Right atrium auricular region (tissue), 2 donors: ENCODE measurements at regions not wholly inside any gene's neighbourhood (a gene's known extent, or its start where the extent isn't known, plus 50 kb on each side); places are given as distances from the start of the nearest gene placed in this dataset.
A peak's percentile ranks its signal among the peaks of the same experiment; 100 is the strongest.

ENCODE experiments used
- DNase-seq: peaks from one replicate; pipeline ENCODE4 v3.0.0-alpha.2; 2019; ENCODE audit warnings: low spot score
- H3K27ac ChIP-seq, 2 donors: fragments of 200-600 bp; sonication (generic); 1 replicate in 1 of 2; 2 replicates in 1 of 2; pipeline ENCODE4 v1.5.1; 2016 to 2019
- H3K27me3 ChIP-seq, 2 donors: fragments of 200-600 bp; sonication (generic); one replicate each; pipeline versions ENCODE4 v1.5.1 to v1.6.0; 2017 to 2019
- H3K36me3 ChIP-seq: fragments of 200-600 bp; sonication (generic); one replicate; pipeline ENCODE4 v1.5.1; 2016
- H3K4me1 ChIP-seq, 2 donors: fragments of 200-600 bp; sonication (generic); one replicate each; pipeline versions ENCODE4 v1.5.1 to v1.6.0; 2017 to 2019
- H3K4me3 ChIP-seq, 2 donors: fragments of 200-600 bp; sonication (generic); 1 replicate in 1 of 2; 2 replicates in 1 of 2; pipeline ENCODE4 v1.5.1; 2017 to 2019; ENCODE audit warnings: mild to moderate bottlenecking in 1 of 2, moderate library complexity in 1 of 2
- H3K9me3 ChIP-seq, 2 donors: fragments of 200-600 bp; sonication (generic); one replicate each; pipeline ENCODE4 v1.5.1; 2019
- CTCF ChIP-seq, 2 donors: fragments of 200-600 bp; sonication (generic); IDR thresholded peaks; one replicate each; pipeline ENCODE4 v1.5.1; 2019; ENCODE audit warnings: antibody characterized with exemption in 2 of 2

GRCh38 chr18:24538414-24539264 lies 78.2 kb downstream of the HRH4 start:
- Histone ChIP-seq H3K4me1 (no peaks in the 10 kb centered on the region), H3K36me3 (no peaks in the 10 kb centered on the region), H3K27ac (no peak overlapping the region), H3K27me3 (no peaks in the 10 kb centered on the region), H3K4me3 (no peak overlapping the region), H3K9me3 (no peaks in the 10 kb centered on the region)
- TF ChIP-seq CTCF (IDR thresholded peaks at IDR 0.05): no peak
- no peak for DNase-seq

GRCh38 chr18:24539866-24540617 lies 79.6 kb downstream of the HRH4 start:
- no peaks in the 10 kb centered on the region for H3K36me3 ChIP-seq
- H3K27ac ChIP-seq: no peak overlapping the region
- H3K27me3 ChIP-seq: no peaks in the 10 kb centered on the region
- no peak overlapping the region for H3K4me3 ChIP-seq
- H3K9me3 ChIP-seq: no peaks in the 10 kb centered on the region
- no peak for TF ChIP-seq CTCF (IDR thresholded peaks at IDR 0.05)
- no peak for DNase-seq
- no peaks in the 10 kb centered on the region for H3K4me1 ChIP-seq

- no peak for TF ChIP-seq CTCF (IDR thresholded peaks at IDR 0.05)
- no peak overlapping the region for H3K4me3 ChIP-seq
- no peaks in the 10 kb centered on the region for H3K4me1 ChIP-seq
- no peaks in the 10 kb centered on the region for H3K27me3 ChIP-seq
- no peaks in the 10 kb centered on the region for H3K36me3 ChIP-seq
- H3K27ac ChIP-seq: no peak overlapping the region
- no peaks in the 10 kb centered on the region for H3K9me3 ChIP-seq
- DNase-seq: no peak
Measured at GRCh38 chr18:24540896-24541295, 80.5 kb downstream of the HRH4 start.

GRCh38 chr18:24543086-24543794 lies 82.8 kb downstream of the HRH4 start:
- no peaks in the 10 kb centered on the region for H3K4me1 ChIP-seq
- no peak overlapping the region for H3K4me3 ChIP-seq
- H3K27ac ChIP-seq: no peak overlapping the region
- H3K27me3 ChIP-seq: no peaks in the 10 kb centered on the region
- TF ChIP-seq CTCF (IDR thresholded peaks at IDR 0.05): no peak
- H3K36me3 ChIP-seq: no peaks in the 10 kb centered on the region
- no peaks in the 10 kb centered on the region for H3K9me3 ChIP-seq
- DNase-seq: no peak

GRCh38 chr18:24543795-24544498 lies 83.5 kb downstream of the HRH4 start:
- no peaks in the 10 kb centered on the region for H3K9me3 ChIP-seq
- no peak overlapping the region for H3K27ac ChIP-seq
- no peak for DNase-seq

More at GRCh38 chr18:24543795-24544498, 83.5 kb downstream of the HRH4 start:
- no peak overlapping the region for H3K4me3 ChIP-seq
- no peaks in the 10 kb centered on the region for H3K27me3 ChIP-seq
- H3K36me3 ChIP-seq: no peaks in the 10 kb centered on the region
- TF ChIP-seq CTCF (IDR thresholded peaks at IDR 0.05): peak in 1 of 2 donors; percentile 58
- H3K4me1 ChIP-seq: no peaks in the 10 kb centered on the region
